ENCODE measurements at regions not wholly inside any gene's neighbourhood (a gene's known extent, or its start where the extent isn't known, plus 50 kb on each side); places are given as distances from the start of the nearest gene placed in this dataset.

DNA sequence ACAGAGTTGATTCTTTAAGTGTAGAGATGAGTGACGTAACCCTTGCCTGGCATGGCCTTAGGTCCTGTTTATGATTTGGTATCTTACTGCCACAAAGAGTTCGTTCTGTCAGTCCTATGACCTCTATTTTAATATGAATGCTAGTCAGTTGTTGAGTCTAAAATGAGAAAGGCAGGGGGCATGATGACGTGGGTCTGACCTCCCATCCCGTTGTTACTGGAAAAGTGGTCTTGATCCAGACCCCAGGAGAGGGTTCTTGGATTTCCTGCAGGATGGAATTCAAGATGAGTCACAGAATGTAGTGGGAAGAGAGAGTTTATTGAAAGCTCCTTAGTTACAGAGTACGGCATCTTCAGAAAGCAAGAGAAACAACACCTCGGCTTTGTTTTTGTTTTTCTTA, 317.0 kb upstream of the COBL start:
- Histone ChIP-seq H4K91ac (replicated peaks; ENCODE audit: insufficient read length, low read length) (no peak overlapping the region), H3K9ac (replicated peaks in 1 of 4; ENCODE audit: extremely low read depth in 1 of 4, low read depth in 3 of 4, low read length in 3 of 4) (no peak overlapping the region), H2BK120ac (replicated peaks; ENCODE audit: low read depth, low read length) (no peak overlapping the region), H3K4ac (replicated peaks; ENCODE audit: insufficient read length, low read depth, low read length) (no peak overlapping the region), H3K27ac (ENCODE audit: low read depth, low read length) (no peak overlapping the region), H2AFZ (ENCODE audit: low read length) (no peak overlapping the region), H3K14ac (ENCODE audit: insufficient read length) (no peak overlapping the region), H3K56ac (replicated peaks; ENCODE audit: insufficient read length, low read depth, low read length) (no peak overlapping the region), H2BK12ac (ENCODE audit: low read depth, low read length) (no peak overlapping the region), H4K20me1 (replicated peaks in 1 of 2; ENCODE audit: control insufficient read depth in 1 of 2, insufficient read depth in 2 of 2, low read length in 2 of 2) (no peaks in the 10 kb centered on the region), H2AK5ac (ENCODE audit: low read depth, low read length) (no peak overlapping the region), H3K18ac (ENCODE audit: extremely low read depth, low read length) (no peak overlapping the region), H3K79me2 (ENCODE audit: control insufficient read depth in 1 of 2, insufficient read depth in 2 of 2, low read length in 2 of 2) (no peaks in the 10 kb centered on the region), H3K23me2 (ENCODE audit: low read depth, low read length) (no peaks in the 10 kb centered on the region), H3K9me3 (ENCODE audit: insufficient read depth in 2 of 2, low read depth in 1 of 2, low read length in 1 of 2) (peaks cover 0 to 3% of the 10 kb centered on the region in 2 experiments; a peak in 1 of 4 replicates), H4K5ac (ENCODE audit: insufficient read length, low read depth, low read length) (no peak overlapping the region), H3K27me3 (replicated peaks in 1 of 4; ENCODE audit: control insufficient read depth in 3 of 4, extremely low read depth in 1 of 4, insufficient read depth in 3 of 4, low read length in 3 of 4) (no peaks in the 10 kb centered on the region), H3K36me3 (ENCODE audit: control insufficient read depth in 2 of 4, insufficient read depth in 4 of 4, low read length in 3 of 4) (no peaks in the 10 kb centered on the region), H2BK15ac (ENCODE audit: low read length) (no peak overlapping the region), H3K23ac (ENCODE audit: insufficient read length) (no peak overlapping the region), H2BK20ac (ENCODE audit: low read length) (no peak overlapping the region), H3K4me1 (replicated peaks in 1 of 4; ENCODE audit: control insufficient read depth in 3 of 4, insufficient read depth in 4 of 4, low read length in 3 of 4) (peaks cover 0 to 3% (median 0%) of the 10 kb centered on the region in 4 experiments; a peak in 1 of 7 replicates), H3K79me1 (ENCODE audit: low read depth, low read length) (0 out of 2 replicates have a peak, but pooled peaks cover 3% of the 10 kb centered on the region), H3K4me2 (ENCODE audit: insufficient read depth in 1 of 2, low read depth in 2 of 2, low read length in 2 of 2) (no peak overlapping the region), H2BK5ac (ENCODE audit: low read depth, low read length) (no peak overlapping the region), H4K8ac (ENCODE audit: extremely low read depth, insufficient read depth, low read length) (no peak overlapping the region), H3K4me3 (ENCODE audit: extremely low read depth in 1 of 4, insufficient read depth in 2 of 4, low read depth in 3 of 4, low read length in 4 of 4) (no peak overlapping the region)
- 89% methylated on average over 6 of the region's 6 CpGs; no CpG with 5 or more reads in 1 of the 2 experiments for WGBS, 2 experiments (ENCODE audit: extremely low coverage in 1 of 2, insufficient coverage in 1 of 2, insufficient read length in 1 of 2, insufficient replicate concordance in 2 of 2, low coverage in 1 of 2, low lambda C conversion rate in 2 of 2, missing lambda C conversion rate in 1 of 2)
- TF ChIP-seq PHF8 (conservative IDR thresholded peaks at IDR 0.05; ENCODE audit: low read depth, low read length) (no peak), TAF7 (optimal IDR thresholded peaks at IDR 0.05; ENCODE audit: borderline replicate concordance, low read depth, low read length) (no peak), EP300 (IDR thresholded peaks at IDR 0.05; ENCODE audit: borderline replicate concordance in 1 of 2, low read depth in 2 of 2, low read length in 2 of 2) (no peak), ASH2L (IDR thresholded peaks at IDR 0.05; ENCODE audit: low read length) (no peak), KDM4A (IDR thresholded peaks at IDR 0.05; ENCODE audit: low read depth, low read length, severe bottlenecking) (no peak), SUZ12 (IDR thresholded peaks at IDR 0.05; ENCODE audit: low read length) (no peak), TCF12 (IDR thresholded peaks at IDR 0.05; ENCODE audit: low read depth, low read length) (no peak), SP4 (IDR thresholded peaks at IDR 0.05; ENCODE audit: low read length) (no peak), RXRA (IDR thresholded peaks at IDR 0.05; ENCODE audit: insufficient read depth, low read depth, low read length) (no peak), RFX5 (IDR thresholded peaks at IDR 0.05; ENCODE audit: borderline replicate concordance, low read depth, low read length) (no peak), CBX8 (IDR thresholded peaks at IDR 0.05; ENCODE audit: borderline replicate concordance, low read depth, low read length) (no peak), CTBP2 (IDR thresholded peaks at IDR 0.05; ENCODE audit: borderline replicate concordance, insufficient read depth, insufficient read length, low read length) (no peak)
- POLR2A ChIA-PET (ENCODE audit: partially characterized antibody), result no interaction called here
- FAIRE-seq, result no peak
- no peak for DNase-seq (ENCODE audit: low read depth in 1 of 2, low spot score in 2 of 2)
- CTCF ChIA-PET (ENCODE audit: partially characterized antibody), result no interaction called here

Data from H1 (cell line).